ENCODE measurements at regions not wholly inside any gene's neighbourhood (a gene's known extent, or its start where the extent isn't known, plus 50 kb on each side); places are given as distances from the start of the nearest gene placed in this dataset.

DNA sequence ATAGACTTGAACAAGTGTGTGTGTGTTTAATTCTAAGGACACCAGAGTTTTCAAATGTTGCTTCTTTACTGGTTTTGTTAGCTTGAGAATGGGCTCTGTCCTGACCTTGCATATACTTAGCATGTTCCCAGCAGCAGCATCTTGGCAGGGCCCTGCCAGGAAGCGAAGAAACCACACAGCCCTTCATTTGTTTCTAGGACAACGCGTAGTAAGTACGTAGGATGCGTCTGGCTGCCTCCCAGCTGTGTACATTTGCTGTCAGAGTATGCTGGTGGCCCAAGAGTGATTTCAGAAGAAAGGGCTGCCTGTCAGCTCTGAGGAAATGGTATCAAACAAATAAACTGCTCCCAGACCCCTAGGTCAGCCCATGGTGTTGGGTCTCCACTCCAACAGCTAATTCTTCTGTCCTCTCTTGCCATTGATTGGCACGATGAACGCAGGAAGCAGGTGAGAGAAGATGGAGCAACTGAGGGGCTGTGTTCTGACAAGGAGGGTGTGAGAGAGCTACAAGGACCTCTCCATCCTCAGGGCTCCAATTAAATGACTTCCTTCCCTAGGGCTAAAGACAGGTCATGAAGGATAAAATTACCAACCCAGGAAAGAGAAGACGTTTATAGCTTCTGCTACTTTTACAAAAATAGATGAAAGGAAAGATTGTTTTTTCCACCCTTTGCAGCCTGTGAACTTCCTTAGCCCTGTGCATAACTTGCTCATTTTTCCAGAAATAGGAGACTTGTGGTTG lies 55.9 kb upstream of the HDDC2 start:
- TF ChIP-seq, protein P1, sequence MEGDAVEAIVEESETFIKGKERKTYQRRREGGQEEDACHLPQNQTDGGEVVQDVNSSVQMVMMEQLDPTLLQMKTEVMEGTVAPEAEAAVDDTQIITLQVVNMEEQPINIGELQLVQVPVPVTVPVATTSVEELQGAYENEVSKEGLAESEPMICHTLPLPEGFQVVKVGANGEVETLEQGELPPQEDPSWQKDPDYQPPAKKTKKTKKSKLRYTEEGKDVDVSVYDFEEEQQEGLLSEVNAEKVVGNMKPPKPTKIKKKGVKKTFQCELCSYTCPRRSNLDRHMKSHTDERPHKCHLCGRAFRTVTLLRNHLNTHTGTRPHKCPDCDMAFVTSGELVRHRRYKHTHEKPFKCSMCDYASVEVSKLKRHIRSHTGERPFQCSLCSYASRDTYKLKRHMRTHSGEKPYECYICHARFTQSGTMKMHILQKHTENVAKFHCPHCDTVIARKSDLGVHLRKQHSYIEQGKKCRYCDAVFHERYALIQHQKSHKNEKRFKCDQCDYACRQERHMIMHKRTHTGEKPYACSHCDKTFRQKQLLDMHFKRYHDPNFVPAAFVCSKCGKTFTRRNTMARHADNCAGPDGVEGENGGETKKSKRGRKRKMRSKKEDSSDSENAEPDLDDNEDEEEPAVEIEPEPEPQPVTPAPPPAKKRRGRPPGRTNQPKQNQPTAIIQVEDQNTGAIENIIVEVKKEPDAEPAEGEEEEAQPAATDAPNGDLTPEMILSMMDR (IDR thresholded peaks at IDR 0.05 in 4 of 5, conservative IDR thresholded peaks at IDR 0.05 in 1 of 5): no peak
- no peak for TF ChIP-seq POLR2A (IDR thresholded peaks at IDR 0.05)
